ENCODE measurements at regions not wholly inside any gene's neighbourhood (a gene's known extent, or its start where the extent isn't known, plus 50 kb on each side); places are given as distances from the start of the nearest gene placed in this dataset.

DNA sequence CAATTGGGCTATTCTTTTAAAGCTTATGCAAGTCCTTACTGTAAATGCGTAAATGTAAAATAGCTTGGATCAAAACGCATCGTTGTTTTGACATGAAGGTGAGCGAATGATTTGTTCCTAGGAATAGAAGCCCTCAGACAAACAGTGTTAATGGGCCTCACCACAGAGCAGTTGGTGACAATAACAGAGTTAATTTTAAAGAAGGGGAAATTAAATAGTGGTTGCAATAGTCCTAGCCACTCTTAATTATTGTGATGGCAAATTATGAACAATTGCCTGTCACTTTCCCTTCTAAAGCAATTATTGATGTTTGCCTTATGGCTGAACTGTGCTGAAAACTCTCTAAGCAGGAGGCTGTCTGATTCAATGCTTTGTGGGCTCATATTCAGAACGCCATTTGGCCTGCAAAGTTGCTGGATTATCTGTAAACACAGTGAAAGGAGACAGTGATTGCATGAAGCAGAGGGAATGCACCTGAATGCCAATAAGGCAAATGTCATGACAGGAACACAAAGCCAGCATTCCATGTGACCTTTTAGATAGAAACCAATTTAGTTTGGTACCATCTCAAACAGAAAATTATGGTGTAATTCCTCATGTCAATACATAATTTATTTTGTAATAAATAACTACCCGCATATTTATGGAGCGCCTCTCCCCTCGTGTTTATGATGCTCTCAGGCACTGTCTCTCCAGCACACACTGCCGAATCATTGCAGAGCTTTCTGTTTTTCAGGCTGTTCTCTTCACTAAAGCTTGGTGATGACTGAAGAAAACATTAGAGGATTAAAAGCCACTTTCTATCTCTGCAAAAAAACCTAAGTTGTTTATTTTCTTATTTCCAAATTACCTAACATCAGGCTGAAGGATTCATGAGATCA, 387.5 kb downstream of the HACE1 start:
- Histone ChIP-seq H3K4me1 (ENCODE audit: control insufficient read depth in 1 of 2, insufficient read depth in 2 of 2, low read depth in 1 of 2, low read length in 1 of 2) (peaks cover 0 to 5% of the 10 kb centered on the region in 2 experiments; a peak in 1 of 4 replicates), H3K9ac (no peak overlapping the region), H3K27me3 (ENCODE audit: insufficient read depth) (no peaks in the 10 kb centered on the region), H3K36me3 (replicated peaks in 1 of 2; ENCODE audit: control insufficient read depth in 1 of 2, insufficient read depth in 2 of 2, low read length in 1 of 2) (no peaks in the 10 kb centered on the region), H3K79me2 (ENCODE audit: insufficient read depth) (no peaks in the 10 kb centered on the region), H2AFZ (ENCODE audit: low read depth) (no peak overlapping the region), H4K20me1 (ENCODE audit: insufficient read depth) (no peaks in the 10 kb centered on the region), H3K27ac (ENCODE audit: low read depth in 2 of 2, low read length in 1 of 2) (no peak overlapping the region), H3K9me3 (no peaks in the 10 kb centered on the region), H3K4me2 (no peak overlapping the region), H3F3A (replicated peaks; ENCODE audit: insufficient read depth) (no peaks in the 10 kb centered on the region), H3K9me2 (no peaks in the 10 kb centered on the region), H3K4me3 (ENCODE audit: low read depth in 2 of 2, low read length in 1 of 2) (no peak overlapping the region)
- DNase-seq = no peak
- WGBS (ENCODE audit: low lambda C conversion rate) = 69% methylated on average over 9 of the region's 9 CpGs
- TF ChIP-seq MXI1 (IDR thresholded peaks at IDR 0.05; ENCODE audit: low read depth, low read length) (no peak), FOXJ3 (CRISPR knock-in tag; IDR thresholded peaks at IDR 0.05) (no peak), JUND (IDR thresholded peaks at IDR 0.05) (no peak), FOXM1 (IDR thresholded peaks at IDR 0.05; ENCODE audit: low read depth) (no peak), EP300 (IDR thresholded peaks at IDR 0.05; ENCODE audit: borderline replicate concordance in 1 of 2, low read depth in 1 of 2, low read length in 1 of 2) (no peak), RAD21 (IDR thresholded peaks at IDR 0.05; ENCODE audit: low read length) (no peak), FOSL2 (IDR thresholded peaks at IDR 0.05; ENCODE audit: borderline replicate concordance, low read depth) (no peak)
- TF ChIP-seq, protein P1, sequence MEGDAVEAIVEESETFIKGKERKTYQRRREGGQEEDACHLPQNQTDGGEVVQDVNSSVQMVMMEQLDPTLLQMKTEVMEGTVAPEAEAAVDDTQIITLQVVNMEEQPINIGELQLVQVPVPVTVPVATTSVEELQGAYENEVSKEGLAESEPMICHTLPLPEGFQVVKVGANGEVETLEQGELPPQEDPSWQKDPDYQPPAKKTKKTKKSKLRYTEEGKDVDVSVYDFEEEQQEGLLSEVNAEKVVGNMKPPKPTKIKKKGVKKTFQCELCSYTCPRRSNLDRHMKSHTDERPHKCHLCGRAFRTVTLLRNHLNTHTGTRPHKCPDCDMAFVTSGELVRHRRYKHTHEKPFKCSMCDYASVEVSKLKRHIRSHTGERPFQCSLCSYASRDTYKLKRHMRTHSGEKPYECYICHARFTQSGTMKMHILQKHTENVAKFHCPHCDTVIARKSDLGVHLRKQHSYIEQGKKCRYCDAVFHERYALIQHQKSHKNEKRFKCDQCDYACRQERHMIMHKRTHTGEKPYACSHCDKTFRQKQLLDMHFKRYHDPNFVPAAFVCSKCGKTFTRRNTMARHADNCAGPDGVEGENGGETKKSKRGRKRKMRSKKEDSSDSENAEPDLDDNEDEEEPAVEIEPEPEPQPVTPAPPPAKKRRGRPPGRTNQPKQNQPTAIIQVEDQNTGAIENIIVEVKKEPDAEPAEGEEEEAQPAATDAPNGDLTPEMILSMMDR (IDR thresholded peaks at IDR 0.05) = no peak
- TF ChIP-seq, protein P2, sequence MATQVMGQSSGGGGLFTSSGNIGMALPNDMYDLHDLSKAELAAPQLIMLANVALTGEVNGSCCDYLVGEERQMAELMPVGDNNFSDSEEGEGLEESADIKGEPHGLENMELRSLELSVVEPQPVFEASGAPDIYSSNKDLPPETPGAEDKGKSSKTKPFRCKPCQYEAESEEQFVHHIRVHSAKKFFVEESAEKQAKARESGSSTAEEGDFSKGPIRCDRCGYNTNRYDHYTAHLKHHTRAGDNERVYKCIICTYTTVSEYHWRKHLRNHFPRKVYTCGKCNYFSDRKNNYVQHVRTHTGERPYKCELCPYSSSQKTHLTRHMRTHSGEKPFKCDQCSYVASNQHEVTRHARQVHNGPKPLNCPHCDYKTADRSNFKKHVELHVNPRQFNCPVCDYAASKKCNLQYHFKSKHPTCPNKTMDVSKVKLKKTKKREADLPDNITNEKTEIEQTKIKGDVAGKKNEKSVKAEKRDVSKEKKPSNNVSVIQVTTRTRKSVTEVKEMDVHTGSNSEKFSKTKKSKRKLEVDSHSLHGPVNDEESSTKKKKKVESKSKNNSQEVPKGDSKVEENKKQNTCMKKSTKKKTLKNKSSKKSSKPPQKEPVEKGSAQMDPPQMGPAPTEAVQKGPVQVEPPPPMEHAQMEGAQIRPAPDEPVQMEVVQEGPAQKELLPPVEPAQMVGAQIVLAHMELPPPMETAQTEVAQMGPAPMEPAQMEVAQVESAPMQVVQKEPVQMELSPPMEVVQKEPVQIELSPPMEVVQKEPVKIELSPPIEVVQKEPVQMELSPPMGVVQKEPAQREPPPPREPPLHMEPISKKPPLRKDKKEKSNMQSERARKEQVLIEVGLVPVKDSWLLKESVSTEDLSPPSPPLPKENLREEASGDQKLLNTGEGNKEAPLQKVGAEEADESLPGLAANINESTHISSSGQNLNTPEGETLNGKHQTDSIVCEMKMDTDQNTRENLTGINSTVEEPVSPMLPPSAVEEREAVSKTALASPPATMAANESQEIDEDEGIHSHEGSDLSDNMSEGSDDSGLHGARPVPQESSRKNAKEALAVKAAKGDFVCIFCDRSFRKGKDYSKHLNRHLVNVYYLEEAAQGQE (IDR thresholded peaks at IDR 0.05; ENCODE audit: low read depth, low read length) = no peak
- TF ChIP-seq, protein P3, sequence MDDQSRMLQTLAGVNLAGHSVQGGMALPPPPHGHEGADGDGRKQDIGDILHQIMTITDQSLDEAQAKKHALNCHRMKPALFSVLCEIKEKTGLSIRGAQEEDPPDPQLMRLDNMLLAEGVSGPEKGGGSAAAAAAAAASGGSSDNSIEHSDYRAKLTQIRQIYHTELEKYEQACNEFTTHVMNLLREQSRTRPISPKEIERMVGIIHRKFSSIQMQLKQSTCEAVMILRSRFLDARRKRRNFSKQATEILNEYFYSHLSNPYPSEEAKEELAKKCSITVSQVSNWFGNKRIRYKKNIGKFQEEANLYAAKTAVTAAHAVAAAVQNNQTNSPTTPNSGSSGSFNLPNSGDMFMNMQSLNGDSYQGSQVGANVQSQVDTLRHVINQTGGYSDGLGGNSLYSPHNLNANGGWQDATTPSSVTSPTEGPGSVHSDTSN (IDR thresholded peaks at IDR 0.05) = no peak
- CTCF ChIA-PET = interaction anchor here (0.8 kb wide), 1 partner anchor 28 kb away, joined by 3 read pairs; no protein-coding TSS in a partner anchor
- POLR2A ChIA-PET = interaction anchor here (0.5 kb wide), 1 partner anchor 8 kb away, joined by 3 read pairs; no protein-coding TSS in a partner anchor
